GM12865 (cell line): ENCODE measurements at regions not wholly inside any gene's neighbourhood (a gene's known extent, or its start where the extent isn't known, plus 50 kb on each side); places are given as distances from the start of the nearest gene placed in this dataset.

ENCODE experiments used
- DNase-seq: peaks from one replicate; pipeline ENCODE4 v3.0.0; 2010; ENCODE audit warnings: low read depth
- H3K4me3 ChIP-seq: 2 replicates; pipeline ENCODE4 v1.5.1; 2011; ENCODE audit warnings: mild to moderate bottlenecking, low read depth, low read length, control low read depth
- TF ChIP-seq, protein P1 (sequence below): IDR thresholded peaks from 2 replicates; pipeline ENCODE4 v1.5.1; 2011; ENCODE audit warnings: low read length, control low read depth, low read depth, inconsistent platforms; ENCODE audit not compliant: insufficient read depth; ENCODE audit errors: missing control alignments

DNA sequence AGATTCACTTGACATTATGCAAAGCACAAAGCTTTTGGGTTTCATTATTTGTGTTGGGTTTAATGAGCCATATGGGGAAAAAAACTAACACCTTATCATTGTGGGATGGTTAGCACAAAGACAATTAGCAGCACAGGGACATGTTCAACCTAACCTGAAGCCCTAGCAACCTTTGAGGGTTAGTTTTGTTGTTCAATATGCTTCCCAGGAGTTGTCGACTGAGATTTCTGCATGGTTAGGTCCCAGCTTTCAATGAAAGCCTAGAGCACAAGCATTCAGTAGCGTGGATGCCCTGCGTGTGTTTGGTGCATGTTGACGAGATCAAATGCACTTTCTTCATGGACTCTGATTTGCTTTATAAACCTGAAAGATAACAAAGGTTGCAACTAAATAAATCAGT is 565.2 kb upstream of the TLE4 start:
- DNase-seq = no peak
- TF ChIP-seq, protein P1, sequence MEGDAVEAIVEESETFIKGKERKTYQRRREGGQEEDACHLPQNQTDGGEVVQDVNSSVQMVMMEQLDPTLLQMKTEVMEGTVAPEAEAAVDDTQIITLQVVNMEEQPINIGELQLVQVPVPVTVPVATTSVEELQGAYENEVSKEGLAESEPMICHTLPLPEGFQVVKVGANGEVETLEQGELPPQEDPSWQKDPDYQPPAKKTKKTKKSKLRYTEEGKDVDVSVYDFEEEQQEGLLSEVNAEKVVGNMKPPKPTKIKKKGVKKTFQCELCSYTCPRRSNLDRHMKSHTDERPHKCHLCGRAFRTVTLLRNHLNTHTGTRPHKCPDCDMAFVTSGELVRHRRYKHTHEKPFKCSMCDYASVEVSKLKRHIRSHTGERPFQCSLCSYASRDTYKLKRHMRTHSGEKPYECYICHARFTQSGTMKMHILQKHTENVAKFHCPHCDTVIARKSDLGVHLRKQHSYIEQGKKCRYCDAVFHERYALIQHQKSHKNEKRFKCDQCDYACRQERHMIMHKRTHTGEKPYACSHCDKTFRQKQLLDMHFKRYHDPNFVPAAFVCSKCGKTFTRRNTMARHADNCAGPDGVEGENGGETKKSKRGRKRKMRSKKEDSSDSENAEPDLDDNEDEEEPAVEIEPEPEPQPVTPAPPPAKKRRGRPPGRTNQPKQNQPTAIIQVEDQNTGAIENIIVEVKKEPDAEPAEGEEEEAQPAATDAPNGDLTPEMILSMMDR = no peak
- no peak overlapping the region for H3K4me3 ChIP-seq

DNA sequence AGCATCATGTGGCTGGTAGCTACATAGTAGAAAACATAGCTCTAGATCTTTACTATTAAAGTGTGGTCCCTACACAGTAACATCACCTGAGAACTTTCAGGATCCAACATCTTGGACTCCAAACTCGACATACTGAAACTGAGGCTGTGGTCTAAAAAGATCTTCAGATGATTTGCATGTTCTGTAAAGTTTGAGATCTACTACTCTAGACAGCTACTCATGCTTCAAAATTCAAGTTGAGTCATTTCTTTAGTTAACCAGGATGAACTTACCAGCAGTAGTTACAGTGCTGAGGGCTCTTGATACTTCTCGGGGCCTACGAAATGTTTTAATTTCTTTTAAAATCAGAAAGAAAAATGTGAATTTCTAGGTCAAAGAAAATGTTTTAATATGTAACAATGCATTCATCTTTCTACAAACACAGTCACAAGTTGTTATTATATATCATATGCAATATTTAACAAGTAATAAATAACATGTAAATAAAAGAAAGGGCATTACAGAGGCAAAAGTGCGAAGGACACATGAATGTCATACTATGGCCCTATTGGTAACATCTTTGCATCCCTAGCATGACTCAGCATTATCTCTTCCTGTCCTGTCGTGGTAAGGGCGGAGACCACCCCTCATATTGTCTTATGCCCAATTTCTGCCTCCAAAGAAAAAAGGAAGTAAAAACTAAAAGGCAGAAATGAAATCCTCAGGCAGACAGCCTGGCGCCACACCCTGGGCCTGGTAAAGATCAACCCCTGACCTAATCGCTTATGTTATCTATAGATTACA is 563.9 kb upstream of the TLE4 start:
- no peak overlapping the region for H3K4me3 ChIP-seq
- peak; percentile 73 for DNase-seq
- TF ChIP-seq, protein P1 = no peak

DNA sequence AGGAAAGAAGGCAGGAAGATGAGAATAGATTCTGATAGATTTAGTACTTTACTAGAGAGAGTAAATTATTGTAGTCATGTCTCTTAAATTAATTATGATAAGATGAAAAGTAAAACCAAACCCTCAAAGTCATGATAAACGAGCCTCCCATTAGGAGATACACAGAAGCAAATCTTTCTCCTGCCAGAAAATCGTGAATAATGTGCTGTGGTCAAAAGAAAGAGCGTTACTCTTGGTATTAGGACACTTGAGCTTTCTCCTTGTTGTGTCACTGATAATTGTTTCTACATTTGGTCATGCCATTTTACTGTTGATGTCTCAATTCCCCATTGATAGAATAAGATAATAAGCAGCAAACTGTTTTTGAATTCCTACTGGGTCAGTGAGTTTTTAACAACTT is 562.8 kb upstream of the TLE4 start:
- TF ChIP-seq, protein P1 = no peak

DNA sequence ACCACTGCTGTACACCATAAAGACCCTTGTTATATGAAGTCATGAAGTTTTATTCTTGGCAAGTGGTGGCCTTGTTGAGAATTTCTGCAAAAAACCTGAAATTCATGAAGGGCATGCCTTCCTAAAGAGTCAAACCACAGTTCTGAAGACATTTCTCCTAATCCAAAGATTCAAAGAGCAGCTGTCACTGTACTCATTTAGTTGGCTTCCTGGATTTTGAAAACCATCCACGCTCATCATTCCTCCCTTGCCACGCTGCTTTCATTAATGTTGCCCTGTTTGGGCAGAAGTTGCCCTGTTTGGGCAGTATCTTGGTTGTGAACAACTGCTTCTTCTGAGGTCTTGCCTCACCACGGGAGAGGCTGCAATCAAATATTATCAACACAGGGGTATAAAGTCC is 560.3 kb upstream of the TLE4 start:
- TF ChIP-seq, protein P1 = no peak
- H3K4me3 ChIP-seq = no peak overlapping the region
- no peak for DNase-seq

More for the DNA sequence above, 562.8 kb upstream of the TLE4 start:
- no peak for DNase-seq
- H3K4me3 ChIP-seq = no peak overlapping the region

DNA sequence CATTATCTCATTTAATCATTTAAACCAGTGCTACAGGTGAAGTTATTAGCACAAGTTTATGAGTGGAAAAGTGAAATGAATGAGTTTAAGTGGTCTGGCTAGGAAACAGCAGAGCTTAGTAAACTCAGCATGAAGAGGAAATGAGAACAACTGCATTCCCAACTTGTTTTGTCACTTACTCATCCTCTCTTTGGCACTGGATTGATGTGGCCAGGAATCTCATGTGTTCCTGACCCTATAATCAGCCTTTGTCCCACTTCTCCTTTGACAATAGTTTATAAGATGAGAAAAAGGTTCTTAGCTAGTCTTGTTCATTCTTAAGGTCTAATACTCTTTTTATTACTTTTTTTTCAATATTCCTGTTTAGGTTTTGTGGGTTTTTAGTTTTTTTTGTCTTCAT is 559.2 kb upstream of the TLE4 start:
- H3K4me3 ChIP-seq = no peak overlapping the region
- TF ChIP-seq, protein P1 = no peak
- no peak for DNase-seq

DNA sequence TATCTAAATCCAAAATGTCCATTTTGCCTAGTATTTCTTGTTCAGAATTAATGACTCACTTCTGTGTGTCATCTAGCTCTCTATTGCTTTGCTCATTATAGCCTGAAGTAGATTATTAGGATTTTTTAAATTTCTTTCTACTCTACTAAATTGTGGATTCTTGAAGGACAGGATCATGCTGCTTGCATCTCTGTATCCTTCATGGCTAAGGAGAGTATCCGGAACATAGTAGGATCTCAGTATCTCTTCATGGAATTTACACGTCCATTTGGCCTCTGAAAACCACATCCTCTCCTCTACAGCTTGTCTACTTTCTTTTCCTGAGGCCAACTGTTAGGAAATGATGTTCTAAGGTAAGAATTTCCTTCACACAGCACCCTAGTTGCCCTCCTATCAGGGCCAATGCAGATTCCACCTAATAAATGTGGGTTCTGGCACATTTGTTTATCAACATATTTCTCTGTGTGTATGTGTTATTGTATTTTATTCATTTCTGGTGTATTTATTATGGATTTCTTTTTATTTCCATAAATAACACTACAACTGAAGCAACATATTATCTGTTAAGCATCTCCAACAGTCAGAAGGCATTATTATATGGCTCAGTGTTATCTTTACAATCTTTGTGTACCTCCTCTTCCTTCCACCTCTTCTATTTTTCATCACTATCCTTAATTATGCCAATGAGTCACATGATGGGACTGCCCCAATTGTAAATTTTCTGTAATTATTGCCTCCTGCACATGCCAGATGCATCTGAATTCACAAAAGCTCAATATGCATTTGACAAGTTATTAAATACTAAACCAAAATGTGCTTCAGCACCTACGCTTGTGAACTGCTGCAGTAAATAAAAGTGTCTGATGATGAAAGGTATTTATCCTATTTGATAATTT is 557.8 kb upstream of the TLE4 start:
- no peak for DNase-seq
- TF ChIP-seq, protein P1 = no peak
- H3K4me3 ChIP-seq = no peak overlapping the region
